ENCODE measurements at regions not wholly inside any gene's neighbourhood (a gene's known extent, or its start where the extent isn't known, plus 50 kb on each side); places are given as distances from the start of the nearest gene placed in this dataset.

GRCh38 chr17:77859035-77859810 is 99.3 kb upstream of the TNRC6C start:
- no peaks in the 10 kb centered on the region for H3K27me3 Mint-ChIP-seq (ENCODE audit: unreplicated experiment)
- no peak for DNase-seq (ENCODE audit: low spot score)
- no peak overlapping the region for H3K4me3 Mint-ChIP-seq (ENCODE audit: unreplicated experiment)
- no peaks in the 10 kb centered on the region for H3K36me3 Mint-ChIP-seq (ENCODE audit: low read depth, unreplicated experiment)
- no peak overlapping the region for H3K27ac Mint-ChIP-seq (ENCODE audit: unreplicated experiment)
- TF ChIP-seq CTCF (IDR thresholded peaks at IDR 0.05; ENCODE audit: unreplicated experiment), result no peak
- H3K9me3 Mint-ChIP-seq (ENCODE audit: unreplicated experiment), result no peaks in the 10 kb centered on the region
- H3K4me1 Mint-ChIP-seq (ENCODE audit: unreplicated experiment), result no peaks in the 10 kb centered on the region

GRCh38 chr17:77861133-77861695 is 97.3 kb upstream of the TNRC6C start:
- DNase-seq (ENCODE audit: low spot score), result no peak
- no peak overlapping the region for H3K4me3 Mint-ChIP-seq (ENCODE audit: unreplicated experiment)

GRCh38 chr17:77861981-77862645 is 96.4 kb upstream of the TNRC6C start:
- Mint-ChIP-seq H3K27me3 (ENCODE audit: unreplicated experiment) (no peaks in the 10 kb centered on the region), H3K27ac (ENCODE audit: unreplicated experiment) (no peak overlapping the region), H3K36me3 (ENCODE audit: low read depth, unreplicated experiment) (no peaks in the 10 kb centered on the region), H3K4me1 (ENCODE audit: unreplicated experiment) (no peaks in the 10 kb centered on the region), H3K4me3 (ENCODE audit: unreplicated experiment) (no peak overlapping the region), H3K9me3 (ENCODE audit: unreplicated experiment) (no peaks in the 10 kb centered on the region)
- no peak for DNase-seq (ENCODE audit: low spot score)
- no peak for TF ChIP-seq CTCF (IDR thresholded peaks at IDR 0.05; ENCODE audit: unreplicated experiment)

More at GRCh38 chr17:77861133-77861695, 97.3 kb upstream of the TNRC6C start:
- no peaks in the 10 kb centered on the region for H3K36me3 Mint-ChIP-seq (ENCODE audit: low read depth, unreplicated experiment)
- no peak for TF ChIP-seq CTCF (IDR thresholded peaks at IDR 0.05; ENCODE audit: unreplicated experiment)
- H3K9me3 Mint-ChIP-seq (ENCODE audit: unreplicated experiment), result no peaks in the 10 kb centered on the region
- H3K4me1 Mint-ChIP-seq (ENCODE audit: unreplicated experiment), result no peaks in the 10 kb centered on the region
- H3K27ac Mint-ChIP-seq (ENCODE audit: unreplicated experiment), result no peak overlapping the region
- H3K27me3 Mint-ChIP-seq (ENCODE audit: unreplicated experiment), result no peaks in the 10 kb centered on the region

GRCh38 chr17:77862890-77863813 is 95.4 kb upstream of the TNRC6C start:
- TF ChIP-seq CTCF (IDR thresholded peaks at IDR 0.05; ENCODE audit: unreplicated experiment), result no peak
- Mint-ChIP-seq H3K27ac (ENCODE audit: unreplicated experiment) (no peak overlapping the region), H3K4me1 (ENCODE audit: unreplicated experiment) (no peaks in the 10 kb centered on the region), H3K27me3 (ENCODE audit: unreplicated experiment) (no peaks in the 10 kb centered on the region), H3K9me3 (ENCODE audit: unreplicated experiment) (no peaks in the 10 kb centered on the region), H3K4me3 (ENCODE audit: unreplicated experiment) (no peak overlapping the region), H3K36me3 (ENCODE audit: low read depth, unreplicated experiment) (no peaks in the 10 kb centered on the region)
- no peak for DNase-seq (ENCODE audit: low spot score)
